Keratinocyte (primary cell): ENCODE measurements at regions not wholly inside any gene's neighbourhood (a gene's known extent, or its start where the extent isn't known, plus 50 kb on each side); places are given as distances from the start of the nearest gene placed in this dataset.

Experiments used
- CTCF ChIP-seq, 3 experiments: IDR thresholded peaks in 1 of 3; conservative IDR thresholded peaks in 1 of 3; optimal IDR thresholded peaks in 1 of 3; 2 replicates in 2 of 3; 3 replicates in 1 of 3; pipeline versions ENCODE3 to v1.5.1; 2011; ENCODE audit warnings: low read length in 3 of 3, mild to moderate bottlenecking in 3 of 3, moderate library complexity in 2 of 3, control low read depth in 1 of 3, inconsistent platforms in 1 of 3; ENCODE audit not compliant: insufficient read depth in 2 of 3; ENCODE audit errors: extremely low read depth in 1 of 3
- EZH2 ChIP-seq: IDR thresholded peaks from one replicate; pipeline ENCODE4 v1.6.1; 2012; ENCODE audit warnings: inconsistent platforms, mild to moderate bottlenecking, low read length, moderate library complexity

- TF ChIP-seq CTCF (optimal IDR thresholded peaks at IDR 0.05 in 1 of 3, IDR thresholded peaks at IDR 0.05 in 1 of 3, conservative IDR thresholded peaks at IDR 0.05 in 1 of 3; ENCODE audit: extremely low read depth in 1 of 3, insufficient read depth in 2 of 3, low read length in 3 of 3) (no peak), EZH2 (no peak)
These were observed 176.7 kb upstream of the SLC8A1 start for GRCh38 chr2:40628556-40628955.
